HG03060 (cell line): ENCODE measurements at regions not wholly inside any gene's neighbourhood (a gene's known extent, or its start where the extent isn't known, plus 50 kb on each side); places are given as distances from the start of the nearest gene placed in this dataset.
"Not testable (repeated sequence)": the region's sequence is repeated elsewhere in the genome, so short reads cannot be mapped to it uniquely, and the experiment has no call there.

Source experiments
- ATAC-seq: cut with Tn5 transposase; IDR thresholded peaks from one replicate; pipeline ENCODE4 v1.9.1; 2021; ENCODE audit warnings: low read depth, moderate number of reproducible peaks; ENCODE audit not compliant: unreplicated experiment

GRCh38 chr5:120134944-120135343 is 329.2 kb upstream of the PRR16 start:
- ATAC-seq, result no peak

GRCh38 chr5:120137582-120137981 is 326.5 kb upstream of the PRR16 start:
- no peak for ATAC-seq

GRCh38 chr5:120139039-120139438 is 325.1 kb upstream of the PRR16 start:
- ATAC-seq, result no peak

- ATAC-seq, result no peak
These were observed 323.6 kb upstream of the PRR16 start for GRCh38 chr5:120140501-120140900.

- no peak for ATAC-seq
These were observed 323.0 kb upstream of the PRR16 start for GRCh38 chr5:120141076-120141475.

- no peak for ATAC-seq
These were observed 317.3 kb upstream of the PRR16 start for GRCh38 chr5:120146787-120147186.

- not testable (repeated sequence) for ATAC-seq
These were observed 316.2 kb upstream of the PRR16 start for GRCh38 chr5:120147911-120148310.

- ATAC-seq, result no peak
These were observed 313.3 kb upstream of the PRR16 start for GRCh38 chr5:120150770-120151169.

- ATAC-seq, result no peak
These were observed 312.9 kb upstream of the PRR16 start for GRCh38 chr5:120151181-120151580.

GRCh38 chr5:120151825-120152224 is 312.3 kb upstream of the PRR16 start:
- ATAC-seq, result no peak

GRCh38 chr5:120152472-120152871 is 311.6 kb upstream of the PRR16 start:
- no peak for ATAC-seq

GRCh38 chr5:120152931-120153330 is 311.2 kb upstream of the PRR16 start:
- ATAC-seq, result no peak

GRCh38 chr5:120153551-120153950 is 310.5 kb upstream of the PRR16 start:
- no peak for ATAC-seq

- ATAC-seq, result no peak
These were observed 308.2 kb upstream of the PRR16 start for GRCh38 chr5:120155873-120156272.

GRCh38 chr5:120158211-120158610 is 305.9 kb upstream of the PRR16 start:
- no peak for ATAC-seq

- ATAC-seq, result no peak
These were observed 304.9 kb upstream of the PRR16 start for GRCh38 chr5:120159155-120159554.

GRCh38 chr5:120160124-120160895 is 303.8 kb upstream of the PRR16 start:
- ATAC-seq, result no peak

- no peak for ATAC-seq
These were observed 301.8 kb upstream of the PRR16 start for GRCh38 chr5:120162321-120162720.

GRCh38 chr5:120164037-120164436 is 300.1 kb upstream of the PRR16 start:
- no peak for ATAC-seq

- no peak for ATAC-seq
These were observed 299.1 kb upstream of the PRR16 start for GRCh38 chr5:120164986-120165385.

GRCh38 chr5:120173125-120173524 is 291.0 kb upstream of the PRR16 start:
- ATAC-seq, result no peak

GRCh38 chr5:120174089-120174488 is 290.0 kb upstream of the PRR16 start:
- no peak for ATAC-seq

GRCh38 chr5:120181238-120181637 is 282.9 kb upstream of the PRR16 start:
- not testable (repeated sequence) for ATAC-seq
